ENCODE measurements at regions not wholly inside any gene's neighbourhood (a gene's known extent, or its start where the extent isn't known, plus 50 kb on each side); places are given as distances from the start of the nearest gene placed in this dataset.
"Not testable (repeated sequence)": the region's sequence is repeated elsewhere in the genome, so short reads cannot be mapped to it uniquely, and the experiment has no call there.

GRCh38 chr1:41975850-41976569 is 57.3 kb upstream of the HIVEP3 start:
- no peak for DNase-seq (ENCODE audit: low read depth, low spot score)
- no peak for TF ChIP-seq CTCF (IDR thresholded peaks at IDR 0.05; ENCODE audit: low read depth, low read length)
- in situ Hi-C loops (cut with HindIII; ENCODE audit: low sequenced_read_pairs) = no loop called here
- H3K4me3 ChIP-seq (ENCODE audit: low read depth, low read length) = no peak overlapping the region

DNA sequence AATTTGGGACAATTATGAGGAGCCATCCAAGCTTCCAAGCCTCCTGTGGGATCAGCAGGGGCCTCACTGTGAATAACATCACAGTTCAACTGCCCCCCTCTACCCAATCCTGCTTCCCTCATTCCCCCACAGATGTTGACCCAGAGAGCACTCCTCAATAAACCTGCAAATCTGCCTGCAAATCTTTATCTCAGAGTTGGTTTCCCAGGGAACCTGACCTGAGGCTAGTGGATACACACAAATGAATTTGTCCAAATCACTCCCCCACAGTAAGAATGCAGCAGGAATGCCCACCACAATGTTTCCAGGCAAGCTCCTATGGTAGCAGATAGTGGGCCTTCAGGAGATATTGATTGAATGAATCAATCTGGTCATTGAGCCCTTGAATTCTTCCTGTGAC is 56.4 kb upstream of the HIVEP3 start:
- in situ Hi-C loops (cut with HindIII; ENCODE audit: low sequenced_read_pairs) = no loop called here
- no peak overlapping the region for H3K4me3 ChIP-seq (ENCODE audit: low read depth, low read length)
- TF ChIP-seq CTCF (IDR thresholded peaks at IDR 0.05; ENCODE audit: low read depth, low read length) = no peak
- DNase-seq (ENCODE audit: low read depth, low spot score) = no peak

GRCh38 chr1:41968557-41968956 is 49.8 kb upstream of the HIVEP3 start:
- in situ Hi-C loops (cut with HindIII; ENCODE audit: low sequenced_read_pairs); H3K4me3 ChIP-seq (ENCODE audit: low read depth, low read length); DNase-seq (ENCODE audit: low read depth, low spot score): not testable (repeated sequence)
